OCI-LY7 (cell line): ENCODE measurements at regions not wholly inside any gene's neighbourhood (a gene's known extent, or its start where the extent isn't known, plus 50 kb on each side); places are given as distances from the start of the nearest gene placed in this dataset.

Experiments
- BruUV-seq: library from RNA; stranded (reverse); fragments of 400-500 nt; replicated peaks from 2 replicates; lab custom pipeline; 2021; lab: Mats Ljungman, UMichigan
- CTCF ChIA-PET: fragments of 300-600 bp; sonication (Branson Sonifier 250); formaldehyde crosslinking; loops from one replicate; lab custom pipeline; 2022; ENCODE audit warnings: antibody characterized with exemption; ENCODE audit not compliant: unreplicated experiment; lab: Charles Lee
- POLR2A ChIA-PET: fragments of 300-600 bp; sonication (Branson Sonifier 250); formaldehyde crosslinking; loops from one replicate; lab custom pipeline; 2022; ENCODE audit warnings: antibody characterized with exemption; lab: Charles Lee
- DNase-seq: peaks from one replicate; pipeline ENCODE4 v3.0.0-alpha.2; 2015; ENCODE audit warnings: low spot score
- H2AFZ ChIP-seq: fragments of 200-600 bp; sonication (generic), shearing (Covaris generic); 2 replicates; pipeline ENCODE4 v1.6.1; 2014; ENCODE audit warnings: mild to moderate bottlenecking, antibody characterized with exemption, low read length, moderate library complexity
- H3K27ac ChIP-seq: fragments of 200-600 bp; sonication (generic); 2 replicates; pipeline ENCODE4 v1.5.1; 2014; ENCODE audit warnings: mixed run types, low read depth, mild to moderate bottlenecking, moderate library complexity, low read length, inconsistent platforms; ENCODE audit not compliant: poor library complexity, severe bottlenecking
- H3K36me3 ChIP-seq: fragments of 200-600 bp; sonication (generic); 2 replicates; pipeline ENCODE4 v1.6.1; 2014; ENCODE audit warnings: mild to moderate bottlenecking, antibody characterized with exemption, low read length, moderate library complexity, mixed read lengths; ENCODE audit not compliant: insufficient read depth
- H3K4me1 ChIP-seq: fragments of 200-600 bp; sonication (generic); 2 replicates; pipeline ENCODE4 v1.5.1; 2014; ENCODE audit warnings: mild to moderate bottlenecking, low read length; ENCODE audit not compliant: insufficient read depth, poor library complexity, severe bottlenecking
- H3K4me2 ChIP-seq: fragments of 200-600 bp; sonication (generic); 2 replicates; pipeline ENCODE4 v1.6.1; 2014; ENCODE audit warnings: mild to moderate bottlenecking, low read length
- H3K4me3 ChIP-seq: fragments of 200-600 bp; sonication (generic); 2 replicates; pipeline ENCODE4 v1.5.1; 2014; ENCODE audit warnings: mild to moderate bottlenecking, low read depth, low read length; ENCODE audit not compliant: poor library complexity, severe bottlenecking
- H3K79me2 ChIP-seq: fragments of 200-600 bp; sonication (generic); 2 replicates; pipeline ENCODE4 v1.6.1; 2016; ENCODE audit warnings: low read depth, mild to moderate bottlenecking, low read length, moderate library complexity, mixed read lengths; ENCODE audit not compliant: insufficient read depth
- H3K9me2 ChIP-seq: fragments of 200-600 bp; sonication (generic); 2 replicates; pipeline ENCODE4 v1.6.1; 2016; ENCODE audit warnings: mild to moderate bottlenecking, low read length, mixed read lengths; ENCODE audit not compliant: insufficient read depth
- H3K9me3 ChIP-seq: fragments of 200-600 bp; sonication (generic); 2 replicates; pipeline ENCODE4 v1.6.1; 2014; ENCODE audit warnings: mild to moderate bottlenecking, mixed run types, low read length, mixed read lengths
- H4K20me1 ChIP-seq: fragments of 200-600 bp; sonication (generic); 2 replicates; pipeline ENCODE4 v1.6.1; 2014; ENCODE audit warnings: mild to moderate bottlenecking, antibody characterized with exemption, low read length, moderate library complexity, mixed read lengths; ENCODE audit not compliant: insufficient read depth
- EZH2phosphoT487 ChIP-seq: fragments of 200-600 bp; sonication (generic); IDR thresholded peaks from 2 replicates; pipeline ENCODE4 v1.6.1; 2018; ENCODE audit warnings: low read depth, borderline replicate concordance, mild to moderate bottlenecking, mixed run types, antibody characterized with exemption, low read length, moderate library complexity, mixed read lengths
- intact Hi-C: fragments of 100-400 bp; cut with micrococcal nuclease; formaldehyde crosslinking; loops from one replicate; pipeline ENCODE4 v1.10.0; 2022; ENCODE audit not compliant: unreplicated experiment
- TF ChIP-seq, protein P1 (sequence below): fragments of 200-600 bp; sonication (generic); conservative IDR thresholded peaks from 2 replicates; pipeline ENCODE4 v1.5.1; 2014; ENCODE audit warnings: mild to moderate bottlenecking, antibody characterized with exemption, low read length, moderate library complexity, mixed read lengths

DNA sequence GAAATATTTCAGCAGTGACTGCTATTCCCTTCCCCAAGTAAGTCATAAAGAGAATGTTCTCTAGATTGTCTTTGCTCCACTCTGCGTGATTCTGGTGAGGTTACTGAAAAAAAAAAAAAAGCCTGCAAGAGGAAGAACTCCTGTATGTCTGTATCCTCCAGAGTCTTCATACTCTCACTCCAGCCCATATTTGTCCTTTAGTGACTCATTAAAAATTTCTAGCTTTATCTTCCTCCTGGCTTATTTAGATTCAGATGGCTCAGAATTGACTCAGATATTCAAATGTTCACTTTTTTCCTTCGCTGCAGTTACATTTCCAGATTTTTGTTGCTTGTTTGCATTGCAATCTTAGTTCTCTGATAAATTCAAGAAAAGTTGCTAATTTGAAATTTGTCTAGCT lies 76.3 kb upstream of the CNTN5 start:
- no peak for TF ChIP-seq EZH2phosphoT487
- TF ChIP-seq, protein P1, sequence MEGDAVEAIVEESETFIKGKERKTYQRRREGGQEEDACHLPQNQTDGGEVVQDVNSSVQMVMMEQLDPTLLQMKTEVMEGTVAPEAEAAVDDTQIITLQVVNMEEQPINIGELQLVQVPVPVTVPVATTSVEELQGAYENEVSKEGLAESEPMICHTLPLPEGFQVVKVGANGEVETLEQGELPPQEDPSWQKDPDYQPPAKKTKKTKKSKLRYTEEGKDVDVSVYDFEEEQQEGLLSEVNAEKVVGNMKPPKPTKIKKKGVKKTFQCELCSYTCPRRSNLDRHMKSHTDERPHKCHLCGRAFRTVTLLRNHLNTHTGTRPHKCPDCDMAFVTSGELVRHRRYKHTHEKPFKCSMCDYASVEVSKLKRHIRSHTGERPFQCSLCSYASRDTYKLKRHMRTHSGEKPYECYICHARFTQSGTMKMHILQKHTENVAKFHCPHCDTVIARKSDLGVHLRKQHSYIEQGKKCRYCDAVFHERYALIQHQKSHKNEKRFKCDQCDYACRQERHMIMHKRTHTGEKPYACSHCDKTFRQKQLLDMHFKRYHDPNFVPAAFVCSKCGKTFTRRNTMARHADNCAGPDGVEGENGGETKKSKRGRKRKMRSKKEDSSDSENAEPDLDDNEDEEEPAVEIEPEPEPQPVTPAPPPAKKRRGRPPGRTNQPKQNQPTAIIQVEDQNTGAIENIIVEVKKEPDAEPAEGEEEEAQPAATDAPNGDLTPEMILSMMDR = no peak
- H3K36me3 ChIP-seq = no peaks in the 10 kb centered on the region
- H4K20me1 ChIP-seq = no peaks in the 10 kb centered on the region
- H3K27ac ChIP-seq = no peak overlapping the region
- no peak for DNase-seq
- H3K4me1 ChIP-seq = no peaks in the 10 kb centered on the region
- CTCF ChIA-PET = no interaction called here
- H2AFZ ChIP-seq = no peak overlapping the region
- intact Hi-C loops = no loop called here
- no peak overlapping the region for H3K4me3 ChIP-seq
- no peaks in the 10 kb centered on the region for H3K9me2 ChIP-seq
- H3K9me3 ChIP-seq = no peaks in the 10 kb centered on the region
- no TSS peak for BruUV-seq
- no peaks in the 10 kb centered on the region for H3K79me2 ChIP-seq
- POLR2A ChIA-PET = interaction anchor here (0.7 kb wide), 1 partner anchor 53 kb away, joined by 3 read pairs; no protein-coding TSS in a partner anchor
- H3K4me2 ChIP-seq = no peak overlapping the region

DNA sequence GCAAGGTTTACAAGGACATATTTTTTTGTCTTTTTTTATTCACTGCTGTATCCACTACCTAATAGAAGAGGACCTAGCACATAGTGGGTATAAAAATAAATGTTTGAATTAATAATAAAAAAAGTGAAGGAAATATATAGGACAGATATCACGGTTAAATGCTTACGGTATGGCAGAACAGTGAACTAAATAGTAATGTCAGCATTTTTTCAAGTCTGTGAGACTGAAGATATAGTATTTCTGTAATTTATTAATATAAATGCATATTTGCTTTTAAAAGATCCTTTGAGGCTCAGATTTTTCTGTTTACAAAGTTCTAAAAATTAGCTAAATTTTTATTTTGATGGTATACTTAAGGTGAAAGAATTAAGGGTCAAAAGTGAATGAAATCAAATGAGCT lies 68.6 kb upstream of the CNTN5 start:
- H4K20me1 ChIP-seq = no peaks in the 10 kb centered on the region
- H3K9me2 ChIP-seq = no peaks in the 10 kb centered on the region
- no peak overlapping the region for H2AFZ ChIP-seq
- H3K79me2 ChIP-seq = no peaks in the 10 kb centered on the region
- BruUV-seq = no TSS peak
- no peak for DNase-seq
- H3K9me3 ChIP-seq = no peaks in the 10 kb centered on the region
- no peaks in the 10 kb centered on the region for H3K4me1 ChIP-seq
- no peak overlapping the region for H3K4me2 ChIP-seq
- no peak overlapping the region for H3K4me3 ChIP-seq
- no peak for TF ChIP-seq EZH2phosphoT487
- TF ChIP-seq, protein P1 = no peak
- CTCF ChIA-PET = no interaction called here
- intact Hi-C loops = no loop called here
- no peak overlapping the region for H3K27ac ChIP-seq
- POLR2A ChIA-PET = no interaction called here
- no peaks in the 10 kb centered on the region for H3K36me3 ChIP-seq

- intact Hi-C loops = no loop called here
- no peak overlapping the region for H3K4me2 ChIP-seq
- CTCF ChIA-PET = no interaction called here
- no peaks in the 10 kb centered on the region for H3K79me2 ChIP-seq
- H3K36me3 ChIP-seq = no peaks in the 10 kb centered on the region
- no peak for TF ChIP-seq EZH2phosphoT487
- no peaks in the 10 kb centered on the region for H3K9me3 ChIP-seq
- POLR2A ChIA-PET = no interaction called here
- no TSS peak for BruUV-seq
- DNase-seq = no peak
- no peak overlapping the region for H3K27ac ChIP-seq
- H4K20me1 ChIP-seq = no peaks in the 10 kb centered on the region
- H3K4me3 ChIP-seq = no peak overlapping the region
- H2AFZ ChIP-seq = no peak overlapping the region
- H3K9me2 ChIP-seq = no peaks in the 10 kb centered on the region
- H3K4me1 ChIP-seq = no peaks in the 10 kb centered on the region
Observed at GRCh38 chr11:98955551-98955950, 65.2 kb upstream of the CNTN5 start.
